HG03139 (cell line): ENCODE measurements at regions not wholly inside any gene's neighbourhood (a gene's known extent, or its start where the extent isn't known, plus 50 kb on each side); places are given as distances from the start of the nearest gene placed in this dataset.
"Not testable (repeated sequence)": the region's sequence is repeated elsewhere in the genome, so short reads cannot be mapped to it uniquely, and the experiment has no call there.

ENCODE experiments used
- ATAC-seq: cut with Tn5 transposase; IDR thresholded peaks from one replicate; pipeline ENCODE4 v1.9.1; 2021; ENCODE audit not compliant: unreplicated experiment

- ATAC-seq, result not testable (repeated sequence)
These were observed 133.6 kb downstream of the LAT start for GRCh38 chr16:29118301-29118957.

- ATAC-seq, result no peak
These were observed 132.8 kb downstream of the LAT start for GRCh38 chr16:29117631-29118030.

DNA sequence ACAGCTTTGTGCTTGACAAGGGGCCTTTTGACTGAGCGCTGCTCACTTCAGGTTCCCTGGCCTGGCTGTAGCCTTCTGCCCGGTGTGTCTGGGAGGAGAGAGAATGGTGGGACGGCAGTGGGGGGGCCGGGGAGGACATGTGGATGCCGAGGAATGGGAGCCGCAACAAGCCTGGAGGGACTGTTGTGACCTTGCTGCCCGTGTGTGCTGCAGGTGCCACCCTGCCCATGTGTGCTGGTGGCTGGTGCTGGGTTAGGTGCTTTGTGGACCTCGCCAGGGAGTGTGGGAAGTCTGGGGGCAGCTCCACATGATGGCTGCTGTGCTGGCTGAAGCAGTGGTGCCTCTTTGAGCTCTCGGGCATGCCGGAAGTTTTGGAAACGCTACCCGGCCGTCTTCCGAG, 132.1 kb downstream of the LAT start:
- ATAC-seq, result no peak

DNA sequence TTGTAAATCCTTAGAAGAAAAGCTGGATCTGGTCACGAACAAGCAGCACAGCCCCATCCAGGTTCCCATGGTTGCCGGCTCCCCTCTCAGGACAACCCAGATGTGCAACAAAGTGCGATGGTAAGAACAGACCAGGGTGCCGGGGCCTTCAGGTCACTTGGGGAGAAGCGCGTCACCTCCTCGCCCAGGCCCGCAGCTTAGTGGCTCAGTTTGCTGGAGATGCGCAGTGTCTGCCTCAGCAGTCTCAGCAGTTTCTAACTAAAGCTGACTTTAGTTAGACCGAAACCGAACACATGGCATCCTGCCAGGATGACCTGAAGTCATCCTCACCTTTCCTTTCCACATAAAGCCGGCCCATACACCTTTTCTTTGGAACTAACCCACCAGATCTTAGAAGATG, 131.4 kb downstream of the LAT start:
- ATAC-seq, result not testable (repeated sequence)

DNA sequence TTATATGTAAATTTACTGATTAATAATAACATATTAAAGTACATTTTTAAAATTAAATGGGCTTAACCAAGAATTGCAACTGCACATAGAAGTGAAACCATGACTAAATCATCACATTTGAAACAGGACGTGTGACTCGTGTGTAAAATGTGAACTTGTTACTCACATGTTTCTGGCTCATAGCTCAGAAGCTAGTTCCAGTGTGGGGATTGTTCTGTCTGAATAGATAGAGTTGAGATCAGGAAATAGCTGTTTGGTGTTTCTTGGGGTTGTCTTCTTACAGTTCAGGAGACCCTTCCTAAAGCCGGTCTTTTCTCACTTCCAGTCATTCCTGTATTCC, 130.9 kb downstream of the LAT start:
- not testable (repeated sequence) for ATAC-seq

- ATAC-seq, result not testable (repeated sequence)
These were observed 130.3 kb downstream of the LAT start for GRCh38 chr16:29114989-29115801.

- ATAC-seq, result no peak
These were observed 129.7 kb downstream of the LAT start for GRCh38 chr16:29114574-29114973.

DNA sequence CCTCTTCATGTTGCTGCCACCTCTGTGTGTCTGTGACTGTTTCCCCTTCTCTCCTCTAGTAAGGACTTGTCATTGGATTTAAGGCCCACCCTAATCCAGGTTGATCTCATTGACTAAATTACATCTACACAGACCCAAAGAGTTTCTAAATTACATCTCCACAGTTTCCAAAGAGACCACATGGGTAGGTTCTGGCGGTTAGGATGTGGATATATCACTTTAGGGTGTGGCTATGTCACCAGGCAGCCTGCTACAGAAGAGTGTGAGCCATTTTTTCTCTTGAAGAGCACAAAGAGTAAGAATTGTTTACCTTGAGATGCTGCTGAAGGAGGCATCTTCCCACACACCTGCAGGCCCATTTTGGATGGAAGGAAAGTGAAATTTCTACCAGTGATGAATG, 128.6 kb downstream of the LAT start:
- not testable (repeated sequence) for ATAC-seq

DNA sequence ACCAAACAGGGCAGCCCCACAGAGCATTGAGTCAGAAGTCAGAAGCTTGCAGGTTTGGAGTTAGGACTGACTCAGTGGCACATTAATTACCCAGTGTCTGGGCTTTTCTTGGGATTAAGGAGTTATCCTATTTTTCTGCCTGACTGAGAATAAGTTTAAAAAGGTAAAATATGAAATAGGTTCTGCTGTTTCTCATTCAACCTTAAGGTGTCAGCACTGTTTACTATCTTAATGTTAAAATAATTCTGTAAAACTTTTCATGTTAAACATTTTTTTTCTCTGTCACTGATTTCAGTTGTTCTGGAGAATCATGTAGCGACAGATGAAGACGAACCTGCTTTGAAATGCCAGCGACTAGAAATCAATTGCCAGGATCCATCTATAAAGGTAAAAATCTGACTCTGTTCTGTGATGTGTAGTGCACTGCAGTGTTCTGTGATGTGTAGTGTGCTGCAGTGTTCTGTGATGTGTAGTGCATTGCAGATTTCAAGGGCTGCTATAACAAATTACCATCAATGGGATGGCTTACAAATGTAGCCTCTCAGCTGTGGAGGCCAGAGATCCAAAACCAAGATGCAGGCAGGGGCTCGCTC, 128.0 kb downstream of the LAT start:
- ATAC-seq, result no peak

DNA sequence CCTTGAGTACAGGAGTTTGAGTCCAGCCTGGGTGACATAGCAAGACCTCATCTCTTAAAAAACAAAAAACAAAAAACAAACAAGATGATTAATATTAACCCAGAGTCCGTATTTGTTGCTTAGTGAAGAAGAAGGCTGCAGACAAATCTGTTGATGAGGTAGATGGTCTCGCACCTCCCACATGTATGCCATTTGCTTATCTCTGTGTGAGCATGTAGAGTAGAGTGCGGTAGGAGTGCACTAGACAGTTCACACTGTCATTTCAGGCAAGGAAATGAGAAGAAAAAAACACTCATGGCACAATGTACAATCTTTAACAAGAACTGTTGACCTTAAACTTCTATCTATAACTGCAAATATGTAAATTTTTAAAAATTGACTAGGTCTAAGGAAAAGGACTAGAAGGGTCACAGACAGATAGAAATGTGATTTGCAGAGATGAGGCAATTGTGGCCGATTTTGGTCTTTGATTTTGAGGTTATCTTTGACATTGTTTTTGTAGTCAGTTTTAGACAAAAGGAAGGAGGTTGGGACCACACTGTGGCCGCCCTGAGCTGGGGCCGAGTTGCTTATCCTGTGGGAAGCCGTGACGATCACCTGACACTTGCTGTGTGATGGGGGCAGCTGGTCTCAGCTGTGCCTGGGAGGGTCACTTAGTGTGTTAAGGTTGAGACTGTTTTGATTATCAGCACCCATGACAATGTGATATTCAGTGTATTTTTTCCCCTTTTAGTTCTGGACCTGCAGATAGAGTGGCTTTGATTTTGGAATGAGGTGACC, 127.2 kb downstream of the LAT start:
- not testable (repeated sequence) for ATAC-seq

DNA sequence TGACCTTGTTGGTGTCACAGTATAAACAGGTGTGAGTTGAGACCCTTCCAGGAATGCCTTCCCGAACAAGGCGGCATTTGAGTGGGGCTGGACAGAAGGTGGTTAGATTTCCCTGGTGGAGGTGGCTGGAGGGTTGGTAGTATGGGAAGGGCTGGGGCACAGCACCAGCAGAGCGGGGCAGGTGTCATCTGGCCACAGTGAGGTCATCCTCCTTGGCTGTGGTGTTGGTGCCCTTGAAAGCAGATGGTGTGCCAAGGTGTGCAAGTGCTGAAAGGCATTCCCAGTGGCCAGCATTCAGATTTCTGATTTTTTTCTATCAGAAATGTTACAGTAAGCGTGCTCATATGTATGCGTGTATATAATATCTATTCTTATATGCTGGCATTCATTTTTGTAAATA, 126.6 kb downstream of the LAT start:
- ATAC-seq, result no peak

DNA sequence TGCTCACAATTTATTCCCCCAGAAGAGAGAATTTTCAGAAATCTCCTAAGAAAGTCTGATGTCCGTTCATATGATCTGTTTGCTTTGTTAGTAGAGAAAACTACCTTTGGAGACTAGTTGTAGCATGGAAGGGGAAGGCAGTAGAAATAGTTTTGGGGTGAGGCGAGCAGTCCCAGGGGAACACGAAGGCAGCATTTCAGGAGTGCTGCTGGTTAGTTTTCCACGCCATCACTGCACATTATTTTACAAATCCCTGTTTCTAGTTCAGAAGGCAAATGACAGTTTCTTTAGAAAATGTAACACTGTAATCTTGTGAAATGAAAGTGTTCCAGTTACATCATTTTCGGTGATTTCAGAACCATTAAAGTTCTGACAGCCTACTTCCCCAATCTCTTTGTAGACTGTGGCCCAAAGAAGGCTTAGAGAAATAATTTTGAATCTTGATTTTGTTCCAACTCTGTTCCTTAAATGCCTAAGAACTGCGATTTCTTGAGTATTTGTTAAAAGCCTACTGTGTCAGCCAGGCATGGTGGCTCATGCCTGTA, 123.8 kb downstream of the LAT start:
- not testable (repeated sequence) for ATAC-seq

DNA sequence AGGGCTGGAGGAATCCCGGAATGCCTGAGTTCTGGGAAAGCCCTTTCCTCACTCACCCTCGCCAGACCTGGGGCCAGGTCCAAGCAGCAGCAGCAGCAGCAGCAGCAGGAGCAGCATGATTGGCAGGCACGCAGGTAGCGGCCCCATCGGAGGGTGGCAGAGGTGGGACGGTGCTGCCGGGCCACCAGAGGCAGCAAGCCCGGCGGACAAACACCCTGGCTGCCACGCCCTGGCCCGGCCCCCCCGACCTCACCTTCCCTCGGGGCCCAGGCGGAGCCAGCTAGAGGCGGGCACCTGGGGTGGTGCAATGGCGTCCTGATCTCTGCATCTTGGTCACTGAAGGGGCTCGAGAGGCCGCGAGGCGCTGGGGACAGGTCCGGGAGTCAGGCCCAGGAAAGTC, 122.4 kb downstream of the LAT start:
- ATAC-seq, result no peak

GRCh38 chr16:29106259-29106908, 121.5 kb downstream of the LAT start:
- ATAC-seq, result not testable (repeated sequence)

GRCh38 chr16:29104600-29104999, 119.7 kb downstream of the LAT start:
- not testable (repeated sequence) for ATAC-seq

DNA sequence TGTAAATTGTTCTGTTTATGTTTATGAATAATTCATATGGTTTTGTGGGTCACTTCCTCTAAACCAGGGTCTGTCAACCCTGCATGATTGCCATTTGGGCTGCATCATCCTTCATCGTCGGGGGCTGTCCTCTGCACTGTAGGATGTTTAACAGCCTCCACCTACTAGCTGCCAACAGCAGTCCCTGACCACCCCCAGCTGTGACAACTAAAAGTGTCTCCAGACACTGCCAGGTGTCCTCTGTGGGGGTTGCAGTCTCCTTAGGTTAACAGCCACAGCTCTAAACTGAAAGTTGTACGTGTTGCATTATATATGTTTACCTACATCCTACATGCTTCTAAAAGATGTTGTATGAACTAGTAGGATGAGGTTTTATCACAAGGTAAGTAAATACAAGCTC, 113.1 kb downstream of the LAT start:
- not testable (repeated sequence) for ATAC-seq

- ATAC-seq, result not testable (repeated sequence)
These were observed 110.1 kb downstream of the LAT start for GRCh38 chr16:29094729-29095624.

GRCh38 chr16:29094325-29094724, 109.5 kb downstream of the LAT start:
- not testable (repeated sequence) for ATAC-seq

DNA sequence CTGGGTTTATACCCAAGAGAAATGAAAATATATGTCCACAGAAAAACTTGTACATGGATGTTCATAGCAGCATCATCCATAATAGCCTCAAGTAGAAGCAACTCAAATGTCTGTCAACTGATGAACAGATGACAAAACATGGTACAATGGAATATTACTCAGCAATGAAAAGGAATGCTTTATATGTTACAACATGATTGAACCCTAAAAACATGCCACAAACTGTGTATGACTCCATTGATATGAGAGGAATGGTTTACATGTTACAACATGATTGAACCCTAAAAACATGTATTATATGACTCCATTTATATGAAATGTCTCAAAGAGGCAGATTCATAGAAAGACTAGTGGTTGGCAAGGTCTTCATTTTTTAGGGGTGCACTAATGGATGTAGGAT, 104.8 kb downstream of the LAT start:
- ATAC-seq, result not testable (repeated sequence)

DNA sequence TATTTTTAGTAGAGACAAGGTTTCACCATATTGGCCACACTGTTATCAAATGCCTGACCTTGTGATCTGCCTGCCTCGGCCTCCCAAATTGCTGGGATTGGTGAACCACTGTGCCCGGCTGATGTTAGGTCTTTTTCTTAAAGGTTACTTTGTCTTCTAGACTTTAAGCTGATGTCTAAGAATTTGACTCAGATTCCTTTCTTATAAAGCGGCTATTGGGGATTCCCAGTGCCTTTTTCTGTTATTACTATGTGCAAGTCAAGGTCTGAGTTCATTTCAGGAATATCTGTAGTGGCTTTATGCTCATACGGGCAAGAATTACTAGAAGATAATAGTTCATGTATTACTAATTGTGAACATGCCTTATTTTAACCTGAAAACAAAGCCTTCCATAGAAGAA, 102.8 kb downstream of the LAT start:
- ATAC-seq, result not testable (repeated sequence)
